Right lobe of liver (tissue), 6 donors: ENCODE measurements at regions not wholly inside any gene's neighbourhood (a gene's known extent, or its start where the extent isn't known, plus 50 kb on each side); places are given as distances from the start of the nearest gene placed in this dataset.

ENCODE experiments used
- ATAC-seq, 4 donors: fragments of 200-7000 bp; cut with Tn5 transposase; one replicate each; pipeline ENCODE4 v1.9.1; 2020; ENCODE audit warnings: mild to moderate bottlenecking in 4 of 4, moderate library complexity in 4 of 4
- DNase-seq, 3 donors: peaks; one replicate each; pipeline ENCODE4 v3.0.0-alpha.2; 2020
- H3K27ac ChIP-seq, 3 donors: fragments of 200-600 bp; one replicate each; pipeline ENCODE4 v1.8.0; 2022
- H3K27me3 ChIP-seq, 2 donors: fragments of 200-600 bp; one replicate each; pipeline ENCODE4 v1.8.0; 2022
- H3K36me3 ChIP-seq, 4 donors: fragments of 200-600 bp; sonication (generic) in 1 of 4; one replicate each; pipeline versions ENCODE4 v1.5.1 to v1.8.0; 2017 to 2022; ENCODE audit warnings: control low read depth in 1 of 4
- H3K4me1 ChIP-seq, 4 donors: fragments of 200-600 bp; sonication (generic) in 1 of 4; one replicate each; pipeline versions ENCODE4 v1.5.1 to v1.8.0; 2017 to 2022; ENCODE audit warnings: control low read depth in 1 of 4
- H3K4me3 ChIP-seq, 3 donors: fragments of 200-600 bp; one replicate each; pipeline ENCODE4 v1.8.0; 2022
- H3K9me3 ChIP-seq, 4 donors: fragments of 200-600 bp; sonication (generic) in 1 of 4; one replicate each; pipeline versions ENCODE4 v1.5.1 to v1.8.0; 2017 to 2022; ENCODE audit warnings: control low read depth in 1 of 4
- POLR2A ChIP-seq: fragments of 450-650 bp; IDR thresholded peaks from one replicate; pipeline ENCODE4 v1.6.1; 2017; ENCODE audit warnings: antibody characterized with exemption, mild to moderate bottlenecking
- WGBS: methylation state at CpG from one replicate; pipeline ENCODE4 v1.1.6; 2018; ENCODE audit warnings: low coverage, low lambda C conversion rate; ENCODE audit not compliant: insufficient coverage; ENCODE audit errors: missing lambda C conversion rate; 5-methylcytosine and 5-hydroxymethylcytosine counted together
- intact Hi-C, 2 donors: fragments of 100-400 bp; cut with DNase I; formaldehyde crosslinking; loops; one replicate each; pipeline versions ENCODE4 v1.11.2 to v1.14.1; 2022
- TF ChIP-seq, protein P1 (sequence below), 4 donors: fragments of 200-600 bp in 3 of 4; fragments of 450-650 bp in 1 of 4; IDR thresholded peaks; one replicate each; pipeline versions ENCODE4 v1.5.1 to v1.8.0; 2016 to 2022; ENCODE audit warnings: antibody characterized with exemption in 4 of 4, mild to moderate bottlenecking in 2 of 4
- donor health status: DM: no; HTN: yes; CAD: no.
- donor health status: DM: no; HTN: no; CAD: no.
- donor health status: DM: no; HTN: no; CAD: no.
- donor health status: DM: no; HTN: yes; CAD: no.
- donor health status: DM: no; HTN: yes; CAD: no.

DNA sequence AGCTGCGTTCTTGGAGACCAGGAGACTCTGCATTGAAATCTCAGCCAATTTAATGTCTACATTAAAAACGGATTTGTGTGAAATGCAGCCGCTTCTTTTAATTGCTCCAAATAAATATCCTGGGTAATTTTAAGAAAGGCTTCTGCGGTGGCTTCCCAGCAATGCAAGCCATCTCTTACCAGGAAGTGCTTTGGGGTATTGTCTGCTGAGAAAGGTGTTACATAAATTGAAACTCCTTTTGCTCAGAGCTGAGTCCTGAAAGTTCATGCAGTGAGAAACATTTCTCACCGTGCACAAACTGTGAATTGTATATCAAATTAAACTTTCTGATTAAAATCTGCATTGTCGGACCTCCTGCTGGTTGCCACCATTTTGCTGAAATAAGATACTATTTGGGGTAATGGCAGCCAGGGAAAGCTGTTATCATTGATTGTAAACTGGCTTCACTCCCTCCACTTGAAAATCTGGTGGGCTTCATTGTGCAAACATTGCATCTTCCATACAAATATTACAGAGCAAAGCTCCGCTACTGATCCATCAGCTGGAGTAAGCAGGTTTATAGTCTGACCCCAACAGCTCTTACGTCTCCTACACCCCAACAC, 59.5 kb downstream of the ZIC5 start:
- Histone ChIP-seq H3K27me3 (no peaks in the 10 kb centered on the region), H3K27ac (no peak overlapping the region), H3K4me1 (peaks cover 0 to 28% (median 12%) of the 10 kb centered on the region in 4 donors), H3K4me3 (no peak overlapping the region), H3K9me3 (no peaks in the 10 kb centered on the region), H3K36me3 (no peaks in the 10 kb centered on the region)
- WGBS, result 66% methylated on average over 7 of the region's 8 CpGs
- ATAC-seq (no peak), DNase-seq (no peak)
- TF ChIP-seq POLR2A, result no peak
- TF ChIP-seq, protein P1, sequence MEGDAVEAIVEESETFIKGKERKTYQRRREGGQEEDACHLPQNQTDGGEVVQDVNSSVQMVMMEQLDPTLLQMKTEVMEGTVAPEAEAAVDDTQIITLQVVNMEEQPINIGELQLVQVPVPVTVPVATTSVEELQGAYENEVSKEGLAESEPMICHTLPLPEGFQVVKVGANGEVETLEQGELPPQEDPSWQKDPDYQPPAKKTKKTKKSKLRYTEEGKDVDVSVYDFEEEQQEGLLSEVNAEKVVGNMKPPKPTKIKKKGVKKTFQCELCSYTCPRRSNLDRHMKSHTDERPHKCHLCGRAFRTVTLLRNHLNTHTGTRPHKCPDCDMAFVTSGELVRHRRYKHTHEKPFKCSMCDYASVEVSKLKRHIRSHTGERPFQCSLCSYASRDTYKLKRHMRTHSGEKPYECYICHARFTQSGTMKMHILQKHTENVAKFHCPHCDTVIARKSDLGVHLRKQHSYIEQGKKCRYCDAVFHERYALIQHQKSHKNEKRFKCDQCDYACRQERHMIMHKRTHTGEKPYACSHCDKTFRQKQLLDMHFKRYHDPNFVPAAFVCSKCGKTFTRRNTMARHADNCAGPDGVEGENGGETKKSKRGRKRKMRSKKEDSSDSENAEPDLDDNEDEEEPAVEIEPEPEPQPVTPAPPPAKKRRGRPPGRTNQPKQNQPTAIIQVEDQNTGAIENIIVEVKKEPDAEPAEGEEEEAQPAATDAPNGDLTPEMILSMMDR (IDR thresholded peaks at IDR 0.05), result no peak
- intact Hi-C loops, result no loop called here

GRCh38 chr13:99911069-99911964, 60.2 kb downstream of the ZIC5 start:
- DNase-seq (no peak), ATAC-seq (no peak)
- 67% methylated on average over 11 of the region's 16 CpGs for WGBS
- no peak overlapping the region for H3K4me3 ChIP-seq
- no peak for TF ChIP-seq POLR2A
- TF ChIP-seq, protein P1 (IDR thresholded peaks at IDR 0.05), result no peak
- H3K9me3 ChIP-seq, result no peaks in the 10 kb centered on the region
- peaks cover 0 to 28% (median 12%) of the 10 kb centered on the region in 4 donors for H3K4me1 ChIP-seq
- no peak overlapping the region for H3K27ac ChIP-seq
- H3K27me3 ChIP-seq, result no peaks in the 10 kb centered on the region
- intact Hi-C loops, result no loop called here
- no peaks in the 10 kb centered on the region for H3K36me3 ChIP-seq

DNA sequence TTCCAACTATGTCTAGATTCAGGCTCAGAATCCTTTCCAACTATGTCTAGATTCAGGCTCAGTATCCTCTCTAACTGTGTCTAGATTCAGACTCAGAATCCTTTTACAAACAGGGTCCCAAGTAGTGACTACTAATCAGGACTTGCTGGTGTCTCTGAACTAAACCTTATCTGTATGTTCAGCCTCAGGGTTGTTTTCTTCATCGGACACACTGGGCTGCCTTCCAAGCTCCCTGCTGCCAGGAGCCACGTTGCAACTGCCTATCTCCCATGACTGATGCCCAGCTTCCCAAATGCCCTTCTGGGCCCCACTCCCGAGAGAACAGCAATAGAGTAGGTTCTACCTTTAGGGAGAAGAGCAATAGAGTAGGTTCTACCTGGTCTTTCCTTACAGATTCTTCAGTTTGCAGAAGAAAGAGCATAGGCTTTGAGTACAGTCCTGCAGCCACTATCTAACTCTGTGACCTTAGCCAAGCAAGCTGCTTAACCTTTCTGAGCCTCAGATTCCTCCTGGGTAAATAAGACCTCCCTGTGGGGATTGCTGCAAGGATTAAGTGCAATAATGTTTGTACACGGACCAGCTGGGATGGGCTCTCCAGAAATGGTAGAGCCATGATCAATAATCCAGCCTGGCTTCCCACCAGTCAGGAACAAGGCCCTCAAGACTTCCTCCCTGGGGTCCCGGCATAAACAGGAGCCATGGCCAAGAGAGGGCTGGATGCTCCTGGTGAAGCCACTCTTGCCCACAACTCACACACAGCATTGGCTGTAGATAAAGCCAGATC, 61.5 kb downstream of the ZIC5 start:
- DNase-seq, result peak; percentile 76 to 88 (median 85)
- Histone ChIP-seq H3K27me3 (no peaks in the 10 kb centered on the region), H3K4me3 (no peak overlapping the region), H3K4me1 (peaks cover 0 to 28% (median 12%) of the 10 kb centered on the region in 4 donors), H3K9me3 (no peaks in the 10 kb centered on the region), H3K36me3 (no peaks in the 10 kb centered on the region), H3K27ac (peak overlapping the region; percentile 24 to 82 (median 80))
- peak; percentile 66 to 77 (median 70) for ATAC-seq
- TF ChIP-seq, protein P1 (IDR thresholded peaks at IDR 0.05), result no peak
- no peak for TF ChIP-seq POLR2A
- WGBS, result 22% methylated on average over 4 of the region's 5 CpGs
- intact Hi-C loops, result no loop called here

- DNase-seq (no peak), ATAC-seq (peak; percentile 64 to 76 (median 71))
- no peak for TF ChIP-seq POLR2A
- TF ChIP-seq, protein P1 (IDR thresholded peaks at IDR 0.05), result no peak
- Histone ChIP-seq H3K4me1 (peaks cover 0 to 28% (median 12%) of the 10 kb centered on the region in 4 donors), H3K4me3 (no peak overlapping the region), H3K27ac (peak overlapping the region; percentile 24 to 82 (median 80)), H3K9me3 (no peaks in the 10 kb centered on the region), H3K27me3 (no peaks in the 10 kb centered on the region), H3K36me3 (no peaks in the 10 kb centered on the region)
- 22% methylated on average over 2 of the region's 2 CpGs for WGBS
- intact Hi-C loops, result no loop called here
These were observed 62.3 kb downstream of the ZIC5 start for GRCh38 chr13:99909097-99909835.
